HFF-Myc (cell line): ENCODE measurements at regions not wholly inside any gene's neighbourhood (a gene's known extent, or its start where the extent isn't known, plus 50 kb on each side); places are given as distances from the start of the nearest gene placed in this dataset.

Source experiments
- DNase-seq: peaks from one replicate; pipeline ENCODE4 v3.0.0-alpha.2; 2011; ENCODE audit warnings: low read depth; ENCODE audit errors: extremely low read depth
- H3K4me3 ChIP-seq: replicated peaks from 2 replicates; pipeline ENCODE4 v1.5.1; 2011; ENCODE audit warnings: low read depth, mild to moderate bottlenecking, control low read depth, low read length
- CTCF ChIP-seq: IDR thresholded peaks from 2 replicates; pipeline ENCODE4 v1.5.1; 2012; ENCODE audit warnings: mild to moderate bottlenecking, low read depth, low read length, control low read depth; ENCODE audit errors: missing control alignments

DNA sequence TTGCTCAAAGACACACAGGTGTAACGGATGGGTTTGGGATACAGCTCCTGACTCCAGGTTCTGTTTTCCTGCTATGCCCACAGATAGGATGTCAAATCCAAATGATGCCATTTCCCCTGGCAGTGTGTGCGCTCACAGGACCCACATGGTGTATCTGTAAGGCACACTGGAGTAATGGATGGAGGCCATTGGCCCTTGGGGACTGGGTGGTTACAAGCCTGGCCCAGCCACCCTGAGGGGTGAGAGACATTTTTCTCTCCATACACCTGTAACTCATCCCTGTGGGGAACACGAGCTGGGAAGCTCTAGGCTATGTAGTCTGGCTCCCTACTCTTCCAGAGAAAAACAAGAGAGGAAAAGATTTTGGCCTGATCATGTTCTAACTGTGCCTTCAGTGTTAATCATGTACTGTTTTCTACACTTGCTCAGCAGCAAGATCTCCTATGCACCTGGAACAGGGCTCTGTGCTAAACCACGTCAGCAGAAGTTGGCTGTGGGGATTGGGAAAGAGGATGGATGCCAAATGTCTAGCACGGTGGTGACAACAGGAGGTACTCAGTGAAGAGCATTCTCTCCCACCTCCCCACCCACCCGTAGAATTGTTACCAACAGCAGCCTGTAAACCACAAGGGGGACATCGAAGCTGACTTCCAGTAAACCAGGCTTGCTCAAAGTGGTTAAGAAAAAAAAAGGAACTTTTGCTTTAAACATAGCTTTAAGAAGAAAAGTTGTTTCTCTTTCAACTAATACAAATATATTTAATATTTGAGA is 237.0 kb downstream of the LACC1 start:
- TF ChIP-seq CTCF: peak; percentile 4
- no peak for DNase-seq
- no peak overlapping the region for H3K4me3 ChIP-seq

- no peak overlapping the region for H3K4me3 ChIP-seq
- no peak for TF ChIP-seq CTCF
Observed at GRCh38 chr13:44117351-44117750, 237.6 kb downstream of the LACC1 start.

DNA sequence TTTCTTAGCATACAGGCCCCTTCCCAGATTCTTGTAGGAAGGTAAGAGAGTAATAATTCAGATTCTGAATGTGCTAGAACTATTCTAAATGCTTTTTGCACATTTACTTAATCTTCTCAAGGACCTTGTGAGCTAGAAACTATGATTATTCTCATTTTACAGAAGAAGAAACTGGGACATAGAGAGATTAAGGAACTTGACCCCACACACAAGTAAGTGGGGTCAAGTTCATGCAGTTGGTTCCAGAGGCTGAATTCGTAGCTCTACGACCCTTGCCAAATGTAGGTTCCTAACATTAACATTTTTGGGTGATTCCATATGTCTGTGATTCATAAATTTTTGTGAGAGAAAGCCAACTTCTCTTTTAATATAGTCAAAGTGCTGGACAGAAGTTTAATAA is 238.1 kb downstream of the LACC1 start:
- TF ChIP-seq CTCF: no peak

More at GRCh38 chr13:44117351-44117750, 237.6 kb downstream of the LACC1 start:
- no peak for DNase-seq

GRCh38 chr13:44118881-44119280 is 239.2 kb downstream of the LACC1 start:
- no peak for DNase-seq
- H3K4me3 ChIP-seq: no peak overlapping the region
- TF ChIP-seq CTCF: no peak

More for the DNA sequence above, 238.1 kb downstream of the LACC1 start:
- DNase-seq: no peak
- H3K4me3 ChIP-seq: no peak overlapping the region

- no peak for DNase-seq
- no peak for TF ChIP-seq CTCF
Observed at GRCh38 chr13:44120043-44120442, 240.3 kb downstream of the LACC1 start.

DNA sequence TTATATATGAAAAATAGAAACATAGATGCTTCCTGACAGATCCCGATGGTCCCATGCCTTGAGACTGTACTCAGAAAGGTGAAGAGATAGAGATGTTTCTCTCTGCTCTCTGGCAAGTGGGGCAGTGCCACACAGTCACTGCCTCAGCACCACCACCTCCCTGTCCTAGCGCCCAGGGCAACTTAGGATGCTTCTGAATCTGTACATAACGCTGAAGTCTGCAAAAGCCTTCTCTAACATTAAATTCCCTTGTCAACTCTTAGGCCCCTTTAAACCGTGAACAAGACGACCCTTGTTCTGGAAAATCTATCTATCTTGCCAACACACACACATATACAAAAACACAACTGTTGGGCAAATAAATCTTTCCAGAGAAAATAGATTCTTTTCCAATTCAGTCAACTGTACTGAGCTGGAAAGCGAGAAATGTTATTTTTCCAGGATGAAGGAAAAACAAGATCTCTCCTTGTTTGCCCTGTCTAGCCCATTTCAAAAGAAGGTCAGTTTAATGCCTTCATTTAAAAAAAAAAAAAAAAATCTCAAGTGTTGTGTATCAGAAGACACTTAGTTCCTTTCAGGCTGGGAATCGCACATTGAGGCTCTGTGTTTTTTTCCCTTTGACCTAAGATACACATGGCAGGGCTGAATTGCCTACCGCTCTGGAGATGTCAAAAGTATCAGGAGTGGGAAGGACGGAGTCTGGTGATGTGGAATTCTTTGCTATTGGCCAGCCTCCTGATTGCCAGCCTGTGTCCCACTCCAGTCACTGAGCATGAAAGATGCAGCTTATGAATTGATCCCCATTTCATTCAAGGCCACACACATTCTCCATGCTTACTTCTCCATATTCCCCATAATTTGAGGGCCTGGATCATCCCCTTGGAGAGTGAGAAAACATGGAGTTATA is 241.4 kb downstream of the LACC1 start:
- DNase-seq: no peak
- no peak for TF ChIP-seq CTCF
- H3K4me3 ChIP-seq: no peak overlapping the region

More at GRCh38 chr13:44120043-44120442, 240.3 kb downstream of the LACC1 start:
- no peak overlapping the region for H3K4me3 ChIP-seq
